H1 (cell line): ENCODE measurements at regions not wholly inside any gene's neighbourhood (a gene's known extent, or its start where the extent isn't known, plus 50 kb on each side); places are given as distances from the start of the nearest gene placed in this dataset.

Experiments used
- EGR1 ChIP-seq: IDR thresholded peaks from 2 replicates; pipeline ENCODE4 v1.6.1; 2011; ENCODE audit warnings: low read depth, low read length, borderline replicate concordance
- EP300 ChIP-seq, 2 experiments: IDR thresholded peaks; 1 replicate in 1 of 2; 2 replicates in 1 of 2; pipeline ENCODE4 v1.6.1; 2011 to 2012; ENCODE audit warnings: low read depth in 2 of 2, low read length in 2 of 2, mild to moderate bottlenecking in 2 of 2, borderline replicate concordance in 1 of 2, inconsistent platforms in 1 of 2, moderate library complexity in 1 of 2
- FOSL1 ChIP-seq: IDR thresholded peaks from 2 replicates; pipeline ENCODE4 v1.6.1; 2011; ENCODE audit warnings: mild to moderate bottlenecking, low read depth, low read length, moderate library complexity; ENCODE audit not compliant: insufficient read depth
- GABPA ChIP-seq: IDR thresholded peaks from 2 replicates; pipeline ENCODE4 v1.6.1; 2011; ENCODE audit warnings: mild to moderate bottlenecking, low read length, moderate library complexity, borderline replicate concordance; ENCODE audit not compliant: insufficient read depth
- JUND ChIP-seq: IDR thresholded peaks from 2 replicates; pipeline ENCODE4 v1.6.1; 2011; ENCODE audit warnings: mild to moderate bottlenecking, improper control_type of control experiment, low read length
- RAD21 ChIP-seq, 2 experiments: IDR thresholded peaks in 1 of 2; conservative IDR thresholded peaks in 1 of 2; 2 replicates each; pipeline ENCODE4 v1.6.1; 2011; ENCODE audit warnings: low read depth in 2 of 2, low read length in 2 of 2, improper control_type of control experiment in 1 of 2, inconsistent platforms in 1 of 2, mild to moderate bottlenecking in 1 of 2, moderate library complexity in 1 of 2
- RBBP5 ChIP-seq: IDR thresholded peaks from 2 replicates; pipeline ENCODE4 v1.7.1; 2012; ENCODE audit warnings: low read depth, mild to moderate bottlenecking, inconsistent platforms, low read length, moderate library complexity, borderline replicate concordance
- RFX5 ChIP-seq: IDR thresholded peaks from 2 replicates; pipeline ENCODE4 v1.6.1; 2011; ENCODE audit warnings: low read depth, low read length, improper control_type of control experiment, borderline replicate concordance

DNA sequence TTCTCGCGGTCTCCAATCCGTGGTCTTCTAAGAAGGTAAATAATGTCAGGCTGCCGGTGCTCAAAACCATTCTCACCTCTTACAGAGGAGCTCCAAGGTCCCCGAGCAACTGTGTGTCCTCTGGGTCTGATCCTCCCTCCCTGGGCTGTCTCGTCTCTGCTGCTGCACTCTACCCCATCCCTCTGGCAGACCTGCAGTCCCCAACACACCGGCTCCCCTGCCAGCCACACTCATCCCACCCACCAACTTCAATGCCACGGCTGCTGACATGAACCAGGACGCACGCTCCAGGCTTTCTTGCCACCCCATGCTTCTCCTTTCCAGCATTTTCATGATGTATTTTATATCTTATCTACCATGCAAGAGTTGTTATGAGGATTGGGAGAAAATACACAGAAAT lies 559.5 kb upstream of the SALL3 start (continued):
- TF ChIP-seq GABPA (no peak), RBBP5 (no peak), EGR1 (no peak), JUND (no peak), RAD21 (IDR thresholded peaks at IDR 0.05 in 1 of 2, conservative IDR thresholded peaks at IDR 0.05 in 1 of 2; ENCODE audit: low read depth in 2 of 2, low read length in 2 of 2) (no peak), EP300 (IDR thresholded peaks at IDR 0.05; ENCODE audit: borderline replicate concordance in 1 of 2, low read depth in 2 of 2, low read length in 2 of 2) (no peak), FOSL1 (no peak), RFX5 (no peak)
